ENCODE measurements at regions not wholly inside any gene's neighbourhood (a gene's known extent, or its start where the extent isn't known, plus 50 kb on each side); places are given as distances from the start of the nearest gene placed in this dataset.
"Not testable (repeated sequence)": the region's sequence is repeated elsewhere in the genome, so short reads cannot be mapped to it uniquely, and the experiment has no call there.

GRCh38 chr3:87478716-87479115 is 202.3 kb upstream of the POU1F1 start:
- DNase-seq = no peak

GRCh38 chr3:87473944-87474343 is 197.6 kb upstream of the POU1F1 start:
- DNase-seq = no peak

- DNase-seq = no peak
Observed at GRCh38 chr3:87468938-87469337, 192.6 kb upstream of the POU1F1 start.

GRCh38 chr3:87468235-87468634 is 191.9 kb upstream of the POU1F1 start:
- DNase-seq = no peak

- no peak for DNase-seq
Observed at GRCh38 chr3:87462228-87462627, 185.8 kb upstream of the POU1F1 start.

GRCh38 chr3:87461443-87461842 is 185.1 kb upstream of the POU1F1 start:
- DNase-seq = no peak

- DNase-seq = no peak
Observed at GRCh38 chr3:87461036-87461435, 184.7 kb upstream of the POU1F1 start.

- no peak for DNase-seq
Observed at GRCh38 chr3:87448558-87448957, 172.2 kb upstream of the POU1F1 start.

GRCh38 chr3:87446849-87447387 is 170.5 kb upstream of the POU1F1 start:
- no peak for DNase-seq

- DNase-seq = no peak
Observed at GRCh38 chr3:87442470-87442869, 166.1 kb upstream of the POU1F1 start.

GRCh38 chr3:87437765-87438164 is 161.4 kb upstream of the POU1F1 start:
- no peak for DNase-seq

GRCh38 chr3:87436781-87437543 is 160.6 kb upstream of the POU1F1 start:
- DNase-seq = no peak

GRCh38 chr3:87435926-87436620 is 159.7 kb upstream of the POU1F1 start:
- DNase-seq = no peak

- DNase-seq = not testable (repeated sequence)
Observed at GRCh38 chr3:87433445-87433844, 157.1 kb upstream of the POU1F1 start.

- no peak for DNase-seq
Observed at GRCh38 chr3:87426918-87427317, 150.5 kb upstream of the POU1F1 start.

- DNase-seq = no peak
Observed at GRCh38 chr3:87425056-87425455, 148.7 kb upstream of the POU1F1 start.

- no peak for DNase-seq
Observed at GRCh38 chr3:87423336-87423735, 147.0 kb upstream of the POU1F1 start.

- no peak for DNase-seq
Observed at GRCh38 chr3:87422333-87422732, 145.9 kb upstream of the POU1F1 start.

GRCh38 chr3:87420171-87420570 is 143.8 kb upstream of the POU1F1 start:
- DNase-seq = no peak

- no peak for DNase-seq
Observed at GRCh38 chr3:87414271-87414670, 137.9 kb upstream of the POU1F1 start.

- no peak for DNase-seq
Observed at GRCh38 chr3:87413814-87414213, 137.4 kb upstream of the POU1F1 start.

- DNase-seq = no peak
Observed at GRCh38 chr3:87410110-87410509, 133.7 kb upstream of the POU1F1 start.

- no peak for DNase-seq
Observed at GRCh38 chr3:87398168-87398801, 121.9 kb upstream of the POU1F1 start.

GRCh38 chr3:87397211-87397610 is 120.8 kb upstream of the POU1F1 start:
- no peak for DNase-seq
